ENCODE measurements at regions not wholly inside any gene's neighbourhood (a gene's known extent, or its start where the extent isn't known, plus 50 kb on each side); places are given as distances from the start of the nearest gene placed in this dataset.

GRCh38 chr11:69416762-69417698, 64.4 kb upstream of the LINC01488 start:
- peak overlapping the region; percentile 13 to 39 for H3K4ac ChIP-seq (ENCODE audit: low read depth in 1 of 2, low read length in 2 of 2)
- H3K14ac ChIP-seq (ENCODE audit: low read length in 2 of 2), result no peak overlapping the region
- H3K27me3 ChIP-seq (ENCODE audit: control insufficient read depth in 1 of 2, insufficient read depth in 1 of 2, low read length in 2 of 2), result peaks cover 0 to 7% of the 10 kb centered on the region in 2 experiments
- peak overlapping the region; percentile 34 for H2BK15ac ChIP-seq (ENCODE audit: low read depth, poor library complexity, severe bottlenecking)
- no peak for DNase-seq
- peaks cover 23% of the 10 kb centered on the region for H3K4me1 ChIP-seq (ENCODE audit: control insufficient read depth, insufficient read depth, low read depth, low read length)
- no peak overlapping the region for H2BK120ac ChIP-seq (ENCODE audit: low read depth, low read length)
- peak overlapping the region; percentile 66 for H4K8ac ChIP-seq (ENCODE audit: low read length)
- peak overlapping the region; percentile 88 for H4K91ac ChIP-seq (ENCODE audit: low read length)
- H3K9ac ChIP-seq (ENCODE audit: low read length), result no peak overlapping the region
- H3K4me3 ChIP-seq (ENCODE audit: insufficient read depth in 1 of 2, low read depth in 1 of 2, low read length in 2 of 2), result no peak overlapping the region
- no peak overlapping the region for H2AK5ac ChIP-seq (ENCODE audit: low read length, severe bottlenecking)
- peak overlapping the region; percentile 72 to 73 for H2BK12ac ChIP-seq (ENCODE audit: low read length in 2 of 2)
- H3K4me2 ChIP-seq (ENCODE audit: low read length, poor library complexity, severe bottlenecking), result no peak overlapping the region
- H3K18ac ChIP-seq (ENCODE audit: low read depth in 1 of 2, low read length in 2 of 2), result peak overlapping the region; percentile 41 to 57
- H3K9me3 ChIP-seq (ENCODE audit: control insufficient read depth, low read length), result no peaks in the 10 kb centered on the region
- H3K27ac ChIP-seq (ENCODE audit: low read length, poor library complexity, severe bottlenecking), result no peak overlapping the region
- no peaks in the 10 kb centered on the region for H3K36me3 ChIP-seq (ENCODE audit: control insufficient read depth in 1 of 2, insufficient read depth in 2 of 2, low read depth in 1 of 2, low read length in 2 of 2)
- WGBS, result 64% methylated on average over 27 of the region's 27 CpGs
- no peaks in the 10 kb centered on the region for H3K79me1 ChIP-seq (replicated peaks; ENCODE audit: low read length, poor library complexity, severe bottlenecking)
- no peak overlapping the region for H2BK5ac ChIP-seq (ENCODE audit: low read depth, low read length, poor library complexity, severe bottlenecking)
- H3K23ac ChIP-seq (ENCODE audit: low read length in 2 of 2), result no peak overlapping the region
- no peak overlapping the region for H2AFZ ChIP-seq (ENCODE audit: low read depth, low read length)

- H4K91ac ChIP-seq (ENCODE audit: low read length), result peak overlapping the region; percentile 88
- H3K14ac ChIP-seq (ENCODE audit: low read length in 2 of 2), result no peak overlapping the region
- no peaks in the 10 kb centered on the region for H3K79me1 ChIP-seq (replicated peaks; ENCODE audit: low read length, poor library complexity, severe bottlenecking)
- H2AK5ac ChIP-seq (ENCODE audit: low read length, severe bottlenecking), result peak overlapping the region; percentile 14
- no peak overlapping the region for H3K4me2 ChIP-seq (ENCODE audit: low read length, poor library complexity, severe bottlenecking)
- H2BK120ac ChIP-seq (ENCODE audit: low read depth, low read length), result no peak overlapping the region
- H3K36me3 ChIP-seq (ENCODE audit: control insufficient read depth in 1 of 2, insufficient read depth in 2 of 2, low read depth in 1 of 2, low read length in 2 of 2), result no peaks in the 10 kb centered on the region
- H3K4me1 ChIP-seq (ENCODE audit: control insufficient read depth, insufficient read depth, low read depth, low read length), result peaks cover 23% of the 10 kb centered on the region
- H3K9me3 ChIP-seq (ENCODE audit: control insufficient read depth, low read length), result no peaks in the 10 kb centered on the region
- peak overlapping the region; percentile 65 to 73 for H2BK12ac ChIP-seq (ENCODE audit: low read length in 2 of 2)
- peak overlapping the region; percentile 34 for H2BK15ac ChIP-seq (ENCODE audit: low read depth, poor library complexity, severe bottlenecking)
- peak overlapping the region; percentile 0 to 39 for H3K4ac ChIP-seq (ENCODE audit: low read depth in 1 of 2, low read length in 2 of 2)
- 96% methylated on average over 8 of the region's 8 CpGs for WGBS
- no peak overlapping the region for H2BK5ac ChIP-seq (ENCODE audit: low read depth, low read length, poor library complexity, severe bottlenecking)
- no peak overlapping the region for H3K9ac ChIP-seq (ENCODE audit: low read length)
- H3K23ac ChIP-seq (ENCODE audit: low read length in 2 of 2), result no peak overlapping the region
- no peak overlapping the region for H3K27ac ChIP-seq (ENCODE audit: low read length, poor library complexity, severe bottlenecking)
- H2AFZ ChIP-seq (ENCODE audit: low read depth, low read length), result no peak overlapping the region
- peak overlapping the region; percentile 66 for H4K8ac ChIP-seq (ENCODE audit: low read length)
- H3K18ac ChIP-seq (ENCODE audit: low read depth in 1 of 2, low read length in 2 of 2), result peak overlapping the region; percentile 41 to 57
- no peak for DNase-seq
- no peak overlapping the region for H3K4me3 ChIP-seq (ENCODE audit: insufficient read depth in 1 of 2, low read depth in 1 of 2, low read length in 2 of 2)
- H3K27me3 ChIP-seq (ENCODE audit: control insufficient read depth in 1 of 2, insufficient read depth in 1 of 2, low read length in 2 of 2), result peaks cover 0 to 7% of the 10 kb centered on the region in 2 experiments
These were observed 63.8 kb upstream of the LINC01488 start for GRCh38 chr11:69417699-69418085.

DNA sequence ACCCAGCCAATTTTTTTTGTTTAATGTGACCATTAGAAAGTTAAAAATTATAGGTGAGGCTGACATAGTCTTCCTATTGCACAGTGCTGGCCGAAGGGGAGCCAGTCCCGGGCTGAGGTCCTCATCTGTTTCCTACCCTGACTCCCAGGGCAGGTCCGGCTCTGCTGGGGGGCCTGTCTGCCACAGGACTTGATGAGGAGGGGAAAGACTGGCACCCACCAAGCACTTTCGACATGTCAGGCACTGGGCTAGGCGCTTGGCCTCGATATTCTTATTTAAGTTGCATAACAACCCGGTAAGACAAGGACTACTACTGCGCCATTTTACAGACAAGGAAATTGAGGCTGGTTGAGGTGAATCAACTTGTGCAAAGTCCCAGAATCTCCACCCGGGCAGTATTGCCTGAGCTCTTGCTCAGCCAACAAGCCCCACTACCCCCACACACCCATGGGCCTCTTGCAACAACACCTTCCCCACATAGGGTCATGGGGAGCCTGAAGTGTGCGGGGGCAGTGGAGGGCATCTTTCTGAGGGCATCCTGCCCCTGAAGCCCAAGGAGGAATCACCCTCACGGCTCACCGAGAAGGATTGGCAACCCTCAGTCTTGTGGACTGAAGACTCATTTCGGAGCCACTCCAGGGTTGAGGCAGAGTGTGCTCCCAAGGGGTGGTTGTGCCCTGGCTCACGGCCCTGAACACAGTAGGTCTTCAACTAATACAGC, 62.7 kb upstream of the LINC01488 start:
- Histone ChIP-seq H4K8ac (ENCODE audit: low read length) (peak overlapping the region; percentile 22), H3K4me1 (ENCODE audit: control insufficient read depth, insufficient read depth, low read depth, low read length) (peaks cover 23% of the 10 kb centered on the region), H3K4me3 (ENCODE audit: insufficient read depth in 1 of 2, low read depth in 1 of 2, low read length in 2 of 2) (no peak overlapping the region), H3K14ac (ENCODE audit: low read length in 2 of 2) (no peak overlapping the region), H3K23ac (ENCODE audit: low read length in 2 of 2) (no peak overlapping the region), H3K4ac (ENCODE audit: low read depth in 1 of 2, low read length in 2 of 2) (no peak overlapping the region), H2AK5ac (ENCODE audit: low read length, severe bottlenecking) (peak overlapping the region; percentile 79), H3K27me3 (ENCODE audit: control insufficient read depth in 1 of 2, insufficient read depth in 1 of 2, low read length in 2 of 2) (peaks cover 0 to 7% of the 10 kb centered on the region in 2 experiments), H3K9ac (ENCODE audit: low read length) (no peak overlapping the region), H4K91ac (ENCODE audit: low read length) (peak overlapping the region; percentile 95), H3K36me3 (ENCODE audit: control insufficient read depth in 1 of 2, insufficient read depth in 2 of 2, low read depth in 1 of 2, low read length in 2 of 2) (no peaks in the 10 kb centered on the region), H2BK15ac (ENCODE audit: low read depth, poor library complexity, severe bottlenecking) (peak overlapping the region; percentile 15), H2AFZ (ENCODE audit: low read depth, low read length) (no peak overlapping the region), H3K9me3 (ENCODE audit: control insufficient read depth, low read length) (no peaks in the 10 kb centered on the region), H2BK120ac (ENCODE audit: low read depth, low read length) (no peak overlapping the region), H3K4me2 (ENCODE audit: low read length, poor library complexity, severe bottlenecking) (no peak overlapping the region), H2BK12ac (ENCODE audit: low read length in 2 of 2) (peak overlapping the region; percentile 7 to 86), H3K18ac (ENCODE audit: low read depth in 1 of 2, low read length in 2 of 2) (peak overlapping the region; percentile 34 to 41), H3K79me1 (replicated peaks; ENCODE audit: low read length, poor library complexity, severe bottlenecking) (no peaks in the 10 kb centered on the region), H3K27ac (ENCODE audit: low read length, poor library complexity, severe bottlenecking) (no peak overlapping the region), H2BK5ac (ENCODE audit: low read depth, low read length, poor library complexity, severe bottlenecking) (no peak overlapping the region)
- 76% methylated on average over 13 of the region's 14 CpGs for WGBS
- DNase-seq, result no peak

Data from mesenchymal stem cell (in vitro differentiated cells and primary cell).